Duodenal mucosa (tissue), 2 donors: ENCODE measurements at regions not wholly inside any gene's neighbourhood (a gene's known extent, or its start where the extent isn't known, plus 50 kb on each side); places are given as distances from the start of the nearest gene placed in this dataset.
A peak's percentile ranks its signal among the peaks of the same experiment; 100 is the strongest.

Experiments
- H3K27ac ChIP-seq: one replicate; pipeline ENCODE4 v1.7.0; 2013; ENCODE audit warnings: low read depth, low read length
- H3K27me3 ChIP-seq, 2 donors: one replicate each; pipeline ENCODE4 v1.7.0; 2013; ENCODE audit warnings: low read length in 2 of 2, control low read depth in 1 of 2; ENCODE audit not compliant: insufficient read depth in 2 of 2, control insufficient read depth in 1 of 2
- H3K36me3 ChIP-seq, 2 donors: one replicate each; pipeline ENCODE4 v1.7.0; 2013; ENCODE audit warnings: low read length in 2 of 2, control low read depth in 1 of 2; ENCODE audit not compliant: insufficient read depth in 2 of 2, control insufficient read depth in 1 of 2
- H3K4me1 ChIP-seq, 2 donors: one replicate each; pipeline ENCODE4 v1.7.0; 2013; ENCODE audit warnings: low read length in 2 of 2, control low read depth in 1 of 2; ENCODE audit not compliant: insufficient read depth in 2 of 2, control insufficient read depth in 1 of 2
- H3K4me3 ChIP-seq, 2 donors: one replicate each; pipeline ENCODE4 v1.7.0; 2013; ENCODE audit warnings: low read length in 2 of 2, low read depth in 1 of 2
- H3K9ac ChIP-seq, 2 donors: one replicate each; pipeline ENCODE4 v1.7.0; 2013; ENCODE audit warnings: low read length in 2 of 2, low read depth in 1 of 2
- H3K9me3 ChIP-seq, 2 donors: one replicate each; pipeline ENCODE4 v1.7.0; 2013; ENCODE audit warnings: low read length in 2 of 2, control low read depth in 1 of 2; ENCODE audit not compliant: control insufficient read depth in 1 of 2

GRCh38 chr13:73390100-73390499 is 331.3 kb downstream of the KLF5 start:
- Histone ChIP-seq H3K36me3 (no peaks in the 10 kb centered on the region), H3K4me3 (no peak overlapping the region), H3K9ac (no peak overlapping the region), H3K27ac (no peak overlapping the region), H3K9me3 (peaks cover 4 to 7% of the 10 kb centered on the region in 2 donors), H3K4me1 (no peaks in the 10 kb centered on the region), H3K27me3 (no peaks in the 10 kb centered on the region)

- H3K9me3 ChIP-seq = peaks cover 4 to 7% of the 10 kb centered on the region in 2 donors
- H3K9ac ChIP-seq = no peak overlapping the region
- no peaks in the 10 kb centered on the region for H3K27me3 ChIP-seq
- no peak overlapping the region for H3K4me3 ChIP-seq
- H3K27ac ChIP-seq = no peak overlapping the region
- no peaks in the 10 kb centered on the region for H3K36me3 ChIP-seq
- no peaks in the 10 kb centered on the region for H3K4me1 ChIP-seq
Measured at GRCh38 chr13:73388586-73388985, 329.8 kb downstream of the KLF5 start.

GRCh38 chr13:73387318-73387717 is 328.5 kb downstream of the KLF5 start:
- Histone ChIP-seq H3K27ac (no peak overlapping the region), H3K4me1 (no peaks in the 10 kb centered on the region)

GRCh38 chr13:73385848-73386247 is 327.0 kb downstream of the KLF5 start:
- Histone ChIP-seq H3K4me1 (no peaks in the 10 kb centered on the region), H3K4me3 (no peak overlapping the region), H3K36me3 (no peaks in the 10 kb centered on the region), H3K27ac (no peak overlapping the region), H3K27me3 (no peaks in the 10 kb centered on the region), H3K9ac (no peak overlapping the region), H3K9me3 (peaks cover 4 to 7% of the 10 kb centered on the region in 2 donors)

More at GRCh38 chr13:73387318-73387717, 328.5 kb downstream of the KLF5 start:
- H3K4me3 ChIP-seq = no peak overlapping the region
- H3K9ac ChIP-seq = no peak overlapping the region
- no peaks in the 10 kb centered on the region for H3K27me3 ChIP-seq
- H3K36me3 ChIP-seq = no peaks in the 10 kb centered on the region
- H3K9me3 ChIP-seq = peaks cover 4 to 7% of the 10 kb centered on the region in 2 donors

GRCh38 chr13:73372666-73373627 is 314.1 kb downstream of the KLF5 start:
- Histone ChIP-seq H3K4me3 (no peak overlapping the region), H3K9ac (no peak overlapping the region), H3K4me1 (peaks cover 8 to 18% of the 10 kb centered on the region in 2 donors), H3K27ac (no peak overlapping the region), H3K27me3 (no peaks in the 10 kb centered on the region), H3K36me3 (no peaks in the 10 kb centered on the region), H3K9me3 (no peaks in the 10 kb centered on the region)

GRCh38 chr13:73370066-73370465 is 311.3 kb downstream of the KLF5 start:
- Histone ChIP-seq H3K9ac (no peak overlapping the region), H3K27ac (no peak overlapping the region), H3K36me3 (no peaks in the 10 kb centered on the region), H3K27me3 (no peaks in the 10 kb centered on the region), H3K4me1 (peaks cover 14 to 39% of the 10 kb centered on the region in 2 donors), H3K9me3 (no peaks in the 10 kb centered on the region), H3K4me3 (no peak overlapping the region)

GRCh38 chr13:73369095-73369494 is 310.3 kb downstream of the KLF5 start:
- peaks cover 14 to 48% of the 10 kb centered on the region in 2 donors for H3K4me1 ChIP-seq
- no peaks in the 10 kb centered on the region for H3K36me3 ChIP-seq
- no peaks in the 10 kb centered on the region for H3K27me3 ChIP-seq
- H3K9me3 ChIP-seq = no peaks in the 10 kb centered on the region
- no peak overlapping the region for H3K27ac ChIP-seq
- H3K9ac ChIP-seq = no peak overlapping the region
- H3K4me3 ChIP-seq = no peak overlapping the region

GRCh38 chr13:73368608-73369007 is 309.8 kb downstream of the KLF5 start:
- Histone ChIP-seq H3K36me3 (no peaks in the 10 kb centered on the region), H3K27me3 (no peaks in the 10 kb centered on the region), H3K27ac (no peak overlapping the region), H3K4me3 (no peak overlapping the region), H3K4me1 (peaks cover 11 to 44% of the 10 kb centered on the region in 2 donors), H3K9me3 (no peaks in the 10 kb centered on the region), H3K9ac (no peak overlapping the region)

GRCh38 chr13:73367886-73368285 is 309.1 kb downstream of the KLF5 start:
- no peaks in the 10 kb centered on the region for H3K36me3 ChIP-seq
- H3K9ac ChIP-seq = no peak overlapping the region
- no peak overlapping the region for H3K4me3 ChIP-seq
- H3K9me3 ChIP-seq = no peaks in the 10 kb centered on the region
- peaks cover 7 to 40% of the 10 kb centered on the region in 2 donors for H3K4me1 ChIP-seq
- H3K27ac ChIP-seq = no peak overlapping the region
- no peaks in the 10 kb centered on the region for H3K27me3 ChIP-seq

- H3K36me3 ChIP-seq = no peaks in the 10 kb centered on the region
- H3K4me1 ChIP-seq = peaks cover 5 to 40% of the 10 kb centered on the region in 2 donors
- no peaks in the 10 kb centered on the region for H3K9me3 ChIP-seq
- no peak overlapping the region for H3K27ac ChIP-seq
- H3K27me3 ChIP-seq = no peaks in the 10 kb centered on the region
- peak overlapping the region; percentile 26 to 31 for H3K4me3 ChIP-seq
- H3K9ac ChIP-seq = no peak overlapping the region
Measured at GRCh38 chr13:73366241-73366640, 307.4 kb downstream of the KLF5 start.
